ENCODE measurements at regions not wholly inside any gene's neighbourhood (a gene's known extent, or its start where the extent isn't known, plus 50 kb on each side); places are given as distances from the start of the nearest gene placed in this dataset.
"Not testable (repeated sequence)": the region's sequence is repeated elsewhere in the genome, so short reads cannot be mapped to it uniquely, and the experiment has no call there.

GRCh38 chr5:119694284-119694683, 64.9 kb downstream of the FAM170A start:
- no peak for DNase-seq (ENCODE audit: low read depth in 2 of 2)

GRCh38 chr5:119706049-119706448, 76.7 kb downstream of the FAM170A start:
- no peak for DNase-seq (ENCODE audit: low read depth in 2 of 2)

- no peak for DNase-seq (ENCODE audit: low read depth in 2 of 2)
Measured at GRCh38 chr5:119708076-119708790, 78.9 kb downstream of the FAM170A start.

GRCh38 chr5:119721775-119722174, 92.4 kb downstream of the FAM170A start:
- no peak for DNase-seq (ENCODE audit: low read depth in 2 of 2)

- DNase-seq (ENCODE audit: low read depth in 2 of 2), result not testable (repeated sequence)
Measured at GRCh38 chr5:119725291-119725690, 95.9 kb downstream of the FAM170A start.

- DNase-seq (ENCODE audit: low read depth in 2 of 2), result no peak
Measured at GRCh38 chr5:119726544-119726943, 97.2 kb downstream of the FAM170A start.

GRCh38 chr5:119740225-119740624, 110.9 kb downstream of the FAM170A start:
- no peak for DNase-seq (ENCODE audit: low read depth in 2 of 2)

GRCh38 chr5:119741691-119742090, 112.3 kb downstream of the FAM170A start:
- no peak for DNase-seq (ENCODE audit: low read depth in 2 of 2)

GRCh38 chr5:119742311-119742710, 113.0 kb downstream of the FAM170A start:
- DNase-seq (ENCODE audit: low read depth in 2 of 2), result no peak

GRCh38 chr5:119743927-119744326, 114.6 kb downstream of the FAM170A start:
- no peak for DNase-seq (ENCODE audit: low read depth in 2 of 2)

GRCh38 chr5:119745976-119746375, 116.6 kb downstream of the FAM170A start:
- DNase-seq (ENCODE audit: low read depth in 2 of 2), result no peak

- no peak for DNase-seq (ENCODE audit: low read depth in 2 of 2)
Measured at GRCh38 chr5:119746984-119747383, 117.6 kb downstream of the FAM170A start.

- no peak for DNase-seq (ENCODE audit: low read depth in 2 of 2)
Measured at GRCh38 chr5:119750887-119751733, 121.8 kb downstream of the FAM170A start.

GRCh38 chr5:119751734-119752094, 122.4 kb downstream of the FAM170A start:
- DNase-seq (ENCODE audit: low read depth in 2 of 2), result no peak

- DNase-seq (ENCODE audit: low read depth in 2 of 2), result no peak
Measured at GRCh38 chr5:119752921-119753886, 123.8 kb downstream of the FAM170A start.

GRCh38 chr5:119754825-119755224, 125.5 kb downstream of the FAM170A start:
- DNase-seq (ENCODE audit: low read depth in 2 of 2), result not testable (repeated sequence)

GRCh38 chr5:119757276-119757675, 127.9 kb downstream of the FAM170A start:
- no peak for DNase-seq (ENCODE audit: low read depth in 2 of 2)

GRCh38 chr5:119769695-119770693, 140.6 kb downstream of the FAM170A start:
- not testable (repeated sequence) for DNase-seq (ENCODE audit: low read depth in 2 of 2)

GRCh38 chr5:119780145-119780544, 150.8 kb downstream of the FAM170A start:
- DNase-seq (ENCODE audit: low read depth in 2 of 2), result not testable (repeated sequence)

GRCh38 chr5:119785057-119785456, 155.7 kb downstream of the FAM170A start:
- no peak for DNase-seq (ENCODE audit: low read depth in 2 of 2)
